IMR-90 (cell line): ENCODE measurements at regions not wholly inside any gene's neighbourhood (a gene's known extent, or its start where the extent isn't known, plus 50 kb on each side); places are given as distances from the start of the nearest gene placed in this dataset.

Experiments used
- CHD1 ChIP-seq: IDR thresholded peaks from 2 replicates; pipeline ENCODE4 v1.6.1; 2012; ENCODE audit warnings: low read depth, low read length, improper control_type of control experiment
- FOS ChIP-seq: fragments of 150-350 bp; IDR thresholded peaks from 2 replicates; pipeline ENCODE4 v1.6.1; 2016; ENCODE audit warnings: low read depth, low read length
- MAFK ChIP-seq: IDR thresholded peaks from 2 replicates; pipeline ENCODE4 v1.6.1; 2012; ENCODE audit warnings: low read depth, low read length, improper control_type of control experiment
- POLR2A ChIP-seq: IDR thresholded peaks from 2 replicates; pipeline ENCODE4 v1.6.1; 2012; ENCODE audit warnings: mild to moderate bottlenecking, low read depth, low read length
- RAD21 ChIP-seq: IDR thresholded peaks from 2 replicates; pipeline ENCODE4 v1.6.1; 2012; ENCODE audit warnings: low read length, improper control_type of control experiment
- TF ChIP-seq, protein P1 (sequence below): conservative IDR thresholded peaks from 2 replicates; pipeline ENCODE4 v1.5.1; 2012; ENCODE audit warnings: mild to moderate bottlenecking, low read depth, low read length, improper control_type of control experiment
- TF ChIP-seq, protein P2 (sequence below): fragments of 150-350 bp; IDR thresholded peaks from 2 replicates; pipeline ENCODE4 v1.6.1; 2017; ENCODE audit warnings: mild to moderate bottlenecking, antibody characterized with exemption, low read length, low read depth
- TF ChIP-seq, protein P3 (sequence below): fragments of 150-350 bp; IDR thresholded peaks from 2 replicates; pipeline ENCODE4 v1.6.1; 2016; ENCODE audit warnings: low read depth, mild to moderate bottlenecking, low read length, moderate library complexity, borderline replicate concordance

DNA sequence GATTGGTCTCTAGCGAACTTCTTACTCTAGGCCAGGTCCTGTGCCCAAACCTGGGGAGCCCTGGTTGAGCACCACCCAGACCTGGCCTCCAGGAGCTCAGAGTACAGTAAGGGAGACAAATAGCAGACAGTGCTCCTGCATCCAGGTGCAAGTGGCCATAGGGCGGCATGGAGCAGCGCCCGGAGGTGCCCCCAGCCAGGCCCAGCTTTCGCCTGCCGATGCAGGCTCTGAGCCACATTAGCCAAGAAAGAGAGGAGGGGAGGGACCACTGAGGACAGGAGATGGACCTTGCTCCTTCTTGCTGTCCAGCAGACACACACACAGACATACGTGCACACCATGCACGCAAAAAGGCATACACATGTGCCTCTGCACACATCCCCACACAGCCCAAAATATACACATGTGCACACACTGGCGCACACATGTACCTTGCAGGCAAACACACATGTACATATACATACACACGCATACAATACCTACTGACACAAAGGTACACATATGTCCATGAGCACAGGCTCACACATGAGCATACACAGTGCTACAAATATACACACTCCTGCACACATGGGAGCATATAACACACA is 68.7 kb upstream of the FGF3 start:
- TF ChIP-seq RAD21 (no peak), POLR2A (no peak), FOS (no peak), MAFK (no peak), CHD1 (no peak)
- TF ChIP-seq, protein P1, sequence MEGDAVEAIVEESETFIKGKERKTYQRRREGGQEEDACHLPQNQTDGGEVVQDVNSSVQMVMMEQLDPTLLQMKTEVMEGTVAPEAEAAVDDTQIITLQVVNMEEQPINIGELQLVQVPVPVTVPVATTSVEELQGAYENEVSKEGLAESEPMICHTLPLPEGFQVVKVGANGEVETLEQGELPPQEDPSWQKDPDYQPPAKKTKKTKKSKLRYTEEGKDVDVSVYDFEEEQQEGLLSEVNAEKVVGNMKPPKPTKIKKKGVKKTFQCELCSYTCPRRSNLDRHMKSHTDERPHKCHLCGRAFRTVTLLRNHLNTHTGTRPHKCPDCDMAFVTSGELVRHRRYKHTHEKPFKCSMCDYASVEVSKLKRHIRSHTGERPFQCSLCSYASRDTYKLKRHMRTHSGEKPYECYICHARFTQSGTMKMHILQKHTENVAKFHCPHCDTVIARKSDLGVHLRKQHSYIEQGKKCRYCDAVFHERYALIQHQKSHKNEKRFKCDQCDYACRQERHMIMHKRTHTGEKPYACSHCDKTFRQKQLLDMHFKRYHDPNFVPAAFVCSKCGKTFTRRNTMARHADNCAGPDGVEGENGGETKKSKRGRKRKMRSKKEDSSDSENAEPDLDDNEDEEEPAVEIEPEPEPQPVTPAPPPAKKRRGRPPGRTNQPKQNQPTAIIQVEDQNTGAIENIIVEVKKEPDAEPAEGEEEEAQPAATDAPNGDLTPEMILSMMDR = no peak
- TF ChIP-seq, protein P2, sequence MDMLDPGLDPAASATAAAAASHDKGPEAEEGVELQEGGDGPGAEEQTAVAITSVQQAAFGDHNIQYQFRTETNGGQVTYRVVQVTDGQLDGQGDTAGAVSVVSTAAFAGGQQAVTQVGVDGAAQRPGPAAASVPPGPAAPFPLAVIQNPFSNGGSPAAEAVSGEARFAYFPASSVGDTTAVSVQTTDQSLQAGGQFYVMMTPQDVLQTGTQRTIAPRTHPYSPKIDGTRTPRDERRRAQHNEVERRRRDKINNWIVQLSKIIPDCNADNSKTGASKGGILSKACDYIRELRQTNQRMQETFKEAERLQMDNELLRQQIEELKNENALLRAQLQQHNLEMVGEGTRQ = no peak
- TF ChIP-seq, protein P3, sequence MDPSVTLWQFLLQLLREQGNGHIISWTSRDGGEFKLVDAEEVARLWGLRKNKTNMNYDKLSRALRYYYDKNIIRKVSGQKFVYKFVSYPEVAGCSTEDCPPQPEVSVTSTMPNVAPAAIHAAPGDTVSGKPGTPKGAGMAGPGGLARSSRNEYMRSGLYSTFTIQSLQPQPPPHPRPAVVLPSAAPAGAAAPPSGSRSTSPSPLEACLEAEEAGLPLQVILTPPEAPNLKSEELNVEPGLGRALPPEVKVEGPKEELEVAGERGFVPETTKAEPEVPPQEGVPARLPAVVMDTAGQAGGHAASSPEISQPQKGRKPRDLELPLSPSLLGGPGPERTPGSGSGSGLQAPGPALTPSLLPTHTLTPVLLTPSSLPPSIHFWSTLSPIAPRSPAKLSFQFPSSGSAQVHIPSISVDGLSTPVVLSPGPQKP = no peak
